ENCODE measurements at regions not wholly inside any gene's neighbourhood (a gene's known extent, or its start where the extent isn't known, plus 50 kb on each side); places are given as distances from the start of the nearest gene placed in this dataset.
"Not testable (repeated sequence)": the region's sequence is repeated elsewhere in the genome, so short reads cannot be mapped to it uniquely, and the experiment has no call there.

GRCh38 chr11:129645943-129646342 is 169.7 kb upstream of the TMEM45B start:
- ATAC-seq, result no peak
- no peaks in the 10 kb centered on the region for H3K27me3 ChIP-seq
- no peak overlapping the region for H3K27ac ChIP-seq
- intact Hi-C loops (cut with DNase I), result no loop called here
- H3K4me3 ChIP-seq, result no peak overlapping the region
- H3K4me1 ChIP-seq, result no peaks in the 10 kb centered on the region
- no peaks in the 10 kb centered on the region for H3K9me3 ChIP-seq
- TF ChIP-seq CTCF (IDR thresholded peaks at IDR 0.05), result no peak
- no peaks in the 10 kb centered on the region for H3K36me3 ChIP-seq
- no peak for DNase-seq

GRCh38 chr11:129650044-129650443 is 165.6 kb upstream of the TMEM45B start:
- H3K27ac ChIP-seq; H3K9me3 ChIP-seq; H3K4me1 ChIP-seq; H3K36me3 ChIP-seq; DNase-seq; ATAC-seq; H3K4me3 ChIP-seq; H3K27me3 ChIP-seq; intact Hi-C loops (cut with DNase I): not testable (repeated sequence)

- DNase-seq (no peak), ATAC-seq (no peak)
- Histone ChIP-seq H3K27ac (no peak overlapping the region), H3K4me1 (no peaks in the 10 kb centered on the region), H3K27me3 (no peaks in the 10 kb centered on the region), H3K4me3 (no peak overlapping the region), H3K9me3 (no peaks in the 10 kb centered on the region), H3K36me3 (no peaks in the 10 kb centered on the region)
- no peak for TF ChIP-seq CTCF (IDR thresholded peaks at IDR 0.05)
- intact Hi-C loops (cut with DNase I), result no loop called here
These were observed 162.8 kb upstream of the TMEM45B start for GRCh38 chr11:129652835-129653234.

- Histone ChIP-seq H3K9me3 (no peaks in the 10 kb centered on the region), H3K27me3 (no peaks in the 10 kb centered on the region), H3K4me1 (no peaks in the 10 kb centered on the region), H3K4me3 (no peak overlapping the region), H3K27ac (no peak overlapping the region), H3K36me3 (no peaks in the 10 kb centered on the region)
- TF ChIP-seq CTCF (IDR thresholded peaks at IDR 0.05), result no peak
- no peak for DNase-seq
- no peak for ATAC-seq
- intact Hi-C loops (cut with DNase I), result no loop called here
These were observed 160.3 kb upstream of the TMEM45B start for GRCh38 chr11:129655247-129655832.

- H3K4me3 ChIP-seq, result no peak overlapping the region
- no peak for TF ChIP-seq CTCF (IDR thresholded peaks at IDR 0.05)
- no peak overlapping the region for H3K27ac ChIP-seq
- intact Hi-C loops (cut with DNase I), result no loop called here
- no peaks in the 10 kb centered on the region for H3K27me3 ChIP-seq
- H3K4me1 ChIP-seq, result no peaks in the 10 kb centered on the region
- no peak for DNase-seq
- H3K9me3 ChIP-seq, result no peaks in the 10 kb centered on the region
- ATAC-seq, result no peak
- H3K36me3 ChIP-seq, result no peaks in the 10 kb centered on the region
These were observed 157.7 kb upstream of the TMEM45B start for GRCh38 chr11:129657866-129658525.

- no peak for TF ChIP-seq CTCF (IDR thresholded peaks at IDR 0.05)
- DNase-seq (no peak), ATAC-seq (no peak)
- intact Hi-C loops (cut with DNase I), result no loop called here
- no peaks in the 10 kb centered on the region for H3K9me3 ChIP-seq
- no peaks in the 10 kb centered on the region for H3K36me3 ChIP-seq
- no peak overlapping the region for H3K27ac ChIP-seq
- H3K27me3 ChIP-seq, result no peaks in the 10 kb centered on the region
- H3K4me1 ChIP-seq, result no peaks in the 10 kb centered on the region
- H3K4me3 ChIP-seq, result no peak overlapping the region
These were observed 157.2 kb upstream of the TMEM45B start for GRCh38 chr11:129658526-129658867.

Data from upper lobe of right lung (tissue), 1 donor.